Suprapubic skin (tissue), 4 donors: ENCODE measurements at regions not wholly inside any gene's neighbourhood (a gene's known extent, or its start where the extent isn't known, plus 50 kb on each side); places are given as distances from the start of the nearest gene placed in this dataset.

ENCODE experiments used
- DNase-seq, 2 donors: peaks; one replicate each; pipeline ENCODE4 v3.0.0-alpha.2; 2019; ENCODE audit warnings: low spot score in 2 of 2
- H3K27ac ChIP-seq: fragments of 200-600 bp; sonication (generic); one replicate; pipeline ENCODE4 v1.5.1; 2019
- H3K27me3 ChIP-seq: fragments of 200-600 bp; sonication (generic); one replicate; pipeline ENCODE4 v1.5.1; 2019
- H3K36me3 ChIP-seq: fragments of 200-600 bp; sonication (generic); one replicate; pipeline ENCODE4 v1.5.1; 2019
- H3K4me1 ChIP-seq: fragments of 200-600 bp; sonication (generic); one replicate; pipeline ENCODE4 v1.5.1; 2019
- H3K4me3 ChIP-seq: fragments of 200-600 bp; sonication (generic); one replicate; pipeline ENCODE4 v1.5.1; 2019; ENCODE audit warnings: mild to moderate bottlenecking
- H3K9me3 ChIP-seq: fragments of 200-600 bp; sonication (generic); one replicate; pipeline ENCODE4 v1.5.1; 2019
- CTCF ChIP-seq, 2 donors: fragments of 200-600 bp in 1 of 2; fragments of 450-650 bp in 1 of 2; sonication (generic) in 1 of 2; IDR thresholded peaks; one replicate each; pipeline ENCODE4 v1.5.1; 2016 to 2019; ENCODE audit warnings: antibody characterized with exemption in 2 of 2, mild to moderate bottlenecking in 1 of 2, moderate library complexity in 1 of 2
- EP300 ChIP-seq: sonication (generic); formaldehyde crosslinking; IDR thresholded peaks from one replicate; pipeline ENCODE4 v1.6.1; 2017; ENCODE audit warnings: antibody characterized with exemption
- POLR2A ChIP-seq, 2 donors: fragments of 450-650 bp; IDR thresholded peaks; one replicate each; pipeline ENCODE4 v1.6.1; 2017; ENCODE audit warnings: antibody characterized with exemption in 2 of 2, mild to moderate bottlenecking in 2 of 2, moderate library complexity in 2 of 2
- POLR2AphosphoS5 ChIP-seq, 3 donors: sonication (generic); formaldehyde crosslinking; IDR thresholded peaks; one replicate each; pipeline ENCODE4 v1.6.1; 2017; ENCODE audit warnings: antibody characterized with exemption in 3 of 3
- WGBS: methylation state at CpG from one replicate; pipeline ENCODE4 v1.1.5; 2018; 5-methylcytosine and 5-hydroxymethylcytosine counted together

DNA sequence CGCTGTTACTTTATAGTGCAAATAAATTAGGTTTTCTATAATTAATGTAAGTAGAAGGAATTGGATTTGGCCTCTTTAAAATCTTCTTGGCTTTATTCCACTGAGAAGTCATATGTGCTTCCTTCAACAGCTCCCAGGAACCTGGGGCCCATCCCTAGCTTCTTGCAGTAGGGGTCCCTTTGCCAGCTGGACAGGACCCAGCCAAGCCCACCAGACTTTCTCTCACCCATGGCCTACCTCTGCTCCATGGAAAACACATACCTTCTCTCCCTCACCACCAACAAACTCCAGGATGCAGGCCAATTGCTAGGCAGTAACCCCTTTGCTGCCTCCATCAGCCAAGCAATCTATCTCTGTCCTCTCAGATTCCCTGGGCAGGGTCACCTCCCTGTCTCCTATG is 84.0 kb downstream of the RSL24D1 start:
- no peaks in the 10 kb centered on the region for H3K4me1 ChIP-seq
- DNase-seq: no peak
- no peak overlapping the region for H3K27ac ChIP-seq
- WGBS: 54% methylated on average over 1 of the region's 1 CpG
- H3K27me3 ChIP-seq: no peaks in the 10 kb centered on the region
- H3K36me3 ChIP-seq: no peaks in the 10 kb centered on the region
- no peak for TF ChIP-seq CTCF (IDR thresholded peaks at IDR 0.05)
- TF ChIP-seq POLR2AphosphoS5 (IDR thresholded peaks at IDR 0.05): no peak
- no peak for TF ChIP-seq EP300
- TF ChIP-seq POLR2A (IDR thresholded peaks at IDR 0.05): no peak
- no peak overlapping the region for H3K4me3 ChIP-seq
- no peaks in the 10 kb centered on the region for H3K9me3 ChIP-seq

- Histone ChIP-seq H3K27ac (no peak overlapping the region), H3K36me3 (no peaks in the 10 kb centered on the region), H3K9me3 (no peaks in the 10 kb centered on the region), H3K4me1 (no peaks in the 10 kb centered on the region), H3K27me3 (no peaks in the 10 kb centered on the region), H3K4me3 (no peak overlapping the region)
- no peak for TF ChIP-seq POLR2AphosphoS5 (IDR thresholded peaks at IDR 0.05)
- TF ChIP-seq EP300: no peak
- no peak for TF ChIP-seq POLR2A (IDR thresholded peaks at IDR 0.05)
- TF ChIP-seq CTCF (IDR thresholded peaks at IDR 0.05): no peak
- WGBS: 38% methylated on average over 3 of the region's 3 CpGs
- no peak for DNase-seq
Measured at GRCh38 chr15:55110446-55110845, 86.3 kb downstream of the RSL24D1 start.

GRCh38 chr15:55108858-55109518 is 87.8 kb downstream of the RSL24D1 start:
- DNase-seq: peak in 1 of 2 donors; percentile 64
- 10% methylated on average over 9 of the region's 9 CpGs for WGBS
- H3K9me3 ChIP-seq: no peaks in the 10 kb centered on the region
- H3K36me3 ChIP-seq: no peaks in the 10 kb centered on the region
- no peaks in the 10 kb centered on the region for H3K27me3 ChIP-seq
- H3K4me3 ChIP-seq: no peak overlapping the region
- H3K27ac ChIP-seq: no peak overlapping the region
- no peaks in the 10 kb centered on the region for H3K4me1 ChIP-seq
- TF ChIP-seq POLR2A (IDR thresholded peaks at IDR 0.05) (no peak), CTCF (IDR thresholded peaks at IDR 0.05) (peak in 1 of 2 donors; percentile 50), EP300 (no peak)

DNA sequence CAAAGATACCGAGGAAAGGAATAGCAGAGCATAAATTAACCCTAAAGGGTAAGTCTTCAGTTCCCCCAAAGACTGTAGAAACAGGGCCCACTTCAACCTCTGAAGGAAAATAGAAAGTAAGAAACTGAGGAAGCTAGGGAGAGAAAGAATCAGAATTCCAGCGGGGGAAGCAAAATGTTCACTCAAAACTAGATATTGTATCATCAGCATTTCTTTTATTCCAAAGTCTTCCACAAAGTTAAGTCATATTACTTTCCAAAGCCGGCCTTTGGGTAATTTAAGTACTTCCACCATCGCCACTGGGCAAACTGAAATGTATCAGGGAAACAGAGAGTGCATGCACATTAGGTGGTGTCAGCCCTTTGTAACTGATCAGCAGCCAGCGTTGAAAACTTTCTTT is 88.3 kb downstream of the RSL24D1 start:
- no peaks in the 10 kb centered on the region for H3K4me1 ChIP-seq
- 69% methylated on average over 5 of the region's 5 CpGs for WGBS
- no peaks in the 10 kb centered on the region for H3K27me3 ChIP-seq
- no peak overlapping the region for H3K4me3 ChIP-seq
- no peaks in the 10 kb centered on the region for H3K9me3 ChIP-seq
- TF ChIP-seq CTCF (IDR thresholded peaks at IDR 0.05): no peak
- TF ChIP-seq POLR2AphosphoS5 (IDR thresholded peaks at IDR 0.05): no peak
- H3K36me3 ChIP-seq: no peaks in the 10 kb centered on the region
- no peak overlapping the region for H3K27ac ChIP-seq
- no peak for DNase-seq

GRCh38 chr15:55106155-55106554 is 90.6 kb downstream of the RSL24D1 start:
- no peak for DNase-seq
- Histone ChIP-seq H3K27me3 (no peaks in the 10 kb centered on the region), H3K9me3 (no peaks in the 10 kb centered on the region), H3K4me1 (no peaks in the 10 kb centered on the region), H3K36me3 (no peaks in the 10 kb centered on the region), H3K27ac (no peak overlapping the region), H3K4me3 (no peak overlapping the region)
- WGBS: 77% methylated on average over 3 of the region's 3 CpGs
- TF ChIP-seq POLR2AphosphoS5 (IDR thresholded peaks at IDR 0.05) (no peak), POLR2A (IDR thresholded peaks at IDR 0.05) (no peak), EP300 (no peak), CTCF (IDR thresholded peaks at IDR 0.05) (no peak)
